Peyer's patch (tissue), 4 donors: ENCODE measurements at regions not wholly inside any gene's neighbourhood (a gene's known extent, or its start where the extent isn't known, plus 50 kb on each side); places are given as distances from the start of the nearest gene placed in this dataset.

Experiments
- CTCF ChIP-seq, 6 experiments: fragments of 450-650 bp in 4 of 6; fragments of 200-600 bp in 2 of 6; sonication (generic) in 1 of 6; IDR thresholded peaks; one replicate each; pipeline ENCODE4 v1.5.1; 2017 to 2019; ENCODE audit warnings: antibody characterized with exemption in 6 of 6, mild to moderate bottlenecking in 3 of 6, moderate library complexity in 1 of 6
- POLR2A ChIP-seq, 2 donors: fragments of 450-650 bp; IDR thresholded peaks; one replicate each; pipeline ENCODE4 v1.5.1; 2017; ENCODE audit warnings: antibody characterized with exemption in 2 of 2, mild to moderate bottlenecking in 2 of 2, moderate library complexity in 2 of 2

GRCh38 chr3:75136100-75136897 is 521.8 kb upstream of the CNTN3 start:
- TF ChIP-seq CTCF (IDR thresholded peaks at IDR 0.05): no peak
- TF ChIP-seq POLR2A (IDR thresholded peaks at IDR 0.05): no peak
